ENCODE measurements at regions not wholly inside any gene's neighbourhood (a gene's known extent, or its start where the extent isn't known, plus 50 kb on each side); places are given as distances from the start of the nearest gene placed in this dataset.
"Not testable (repeated sequence)": the region's sequence is repeated elsewhere in the genome, so short reads cannot be mapped to it uniquely, and the experiment has no call there.

GRCh38 chr4:134510544-134510943 is 309.0 kb upstream of the PABPC4L start:
- DNase-seq (ENCODE audit: extremely low spot score): no peak
- POLR2A ChIA-PET: no interaction called here
- TF ChIP-seq, protein P1, sequence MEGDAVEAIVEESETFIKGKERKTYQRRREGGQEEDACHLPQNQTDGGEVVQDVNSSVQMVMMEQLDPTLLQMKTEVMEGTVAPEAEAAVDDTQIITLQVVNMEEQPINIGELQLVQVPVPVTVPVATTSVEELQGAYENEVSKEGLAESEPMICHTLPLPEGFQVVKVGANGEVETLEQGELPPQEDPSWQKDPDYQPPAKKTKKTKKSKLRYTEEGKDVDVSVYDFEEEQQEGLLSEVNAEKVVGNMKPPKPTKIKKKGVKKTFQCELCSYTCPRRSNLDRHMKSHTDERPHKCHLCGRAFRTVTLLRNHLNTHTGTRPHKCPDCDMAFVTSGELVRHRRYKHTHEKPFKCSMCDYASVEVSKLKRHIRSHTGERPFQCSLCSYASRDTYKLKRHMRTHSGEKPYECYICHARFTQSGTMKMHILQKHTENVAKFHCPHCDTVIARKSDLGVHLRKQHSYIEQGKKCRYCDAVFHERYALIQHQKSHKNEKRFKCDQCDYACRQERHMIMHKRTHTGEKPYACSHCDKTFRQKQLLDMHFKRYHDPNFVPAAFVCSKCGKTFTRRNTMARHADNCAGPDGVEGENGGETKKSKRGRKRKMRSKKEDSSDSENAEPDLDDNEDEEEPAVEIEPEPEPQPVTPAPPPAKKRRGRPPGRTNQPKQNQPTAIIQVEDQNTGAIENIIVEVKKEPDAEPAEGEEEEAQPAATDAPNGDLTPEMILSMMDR (IDR thresholded peaks at IDR 0.05; ENCODE audit: control extremely low read depth, extremely low read depth, low read depth, missing control alignments): no peak
- CTCF ChIA-PET: no interaction called here

DNA sequence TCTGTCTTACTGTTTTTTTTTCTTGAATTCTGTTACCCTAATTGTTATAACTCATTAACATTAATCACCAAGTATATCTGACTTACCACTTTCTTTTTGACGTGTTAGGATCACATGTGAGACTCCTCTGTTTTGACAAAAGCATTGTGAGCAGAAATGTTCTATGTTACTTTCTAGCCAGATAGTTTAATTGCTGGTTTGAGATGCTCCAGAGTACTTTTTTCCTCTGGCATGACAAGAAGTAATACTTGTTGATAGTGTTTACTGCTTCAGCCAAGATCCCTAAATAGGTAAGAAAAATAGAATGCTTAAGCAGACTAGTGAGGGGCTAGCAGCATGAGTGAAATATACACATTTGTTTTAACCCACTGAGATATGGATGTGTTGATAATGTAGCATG is 303.9 kb upstream of the PABPC4L start:
- TF ChIP-seq, protein P1 (IDR thresholded peaks at IDR 0.05; ENCODE audit: control extremely low read depth, extremely low read depth, low read depth, missing control alignments): no peak

DNA sequence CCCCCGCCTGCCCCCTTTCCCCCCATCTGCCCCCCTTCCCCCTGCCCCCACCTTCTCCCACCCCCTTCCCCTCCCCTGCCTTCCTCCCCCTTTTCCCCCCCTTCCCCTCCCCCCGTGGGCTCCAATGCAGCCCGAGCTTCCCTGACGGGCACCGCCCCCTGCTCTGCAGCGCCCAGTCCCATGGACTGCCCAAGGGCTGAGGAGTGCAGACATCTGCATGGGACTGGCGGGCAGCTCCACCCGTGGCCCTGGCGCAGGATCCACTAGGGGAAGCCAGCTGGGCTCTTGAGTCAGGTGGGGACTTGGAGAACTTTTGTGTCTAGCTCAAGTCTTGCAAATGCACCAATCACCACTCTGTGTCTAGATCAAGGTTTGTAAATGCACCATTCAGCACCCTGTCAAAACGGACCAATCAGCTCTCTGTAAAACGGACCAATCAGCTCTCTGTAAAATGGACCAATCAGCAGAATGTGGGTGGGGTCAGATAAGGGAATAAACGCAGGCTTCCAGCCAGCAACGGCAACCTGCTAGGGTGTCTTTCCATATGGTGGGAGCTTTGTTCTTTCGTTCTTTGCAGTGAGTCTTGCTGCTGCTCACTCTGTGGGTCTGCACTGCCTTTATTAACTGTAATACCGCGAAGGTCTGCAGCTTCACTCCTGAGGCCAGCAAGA is 300.5 kb upstream of the PABPC4L start:
- no peak for DNase-seq (ENCODE audit: extremely low spot score)
- ChIA-PET CTCF (no interaction called here), POLR2A (no interaction called here)
- TF ChIP-seq, protein P1 (IDR thresholded peaks at IDR 0.05; ENCODE audit: control extremely low read depth, extremely low read depth, low read depth, missing control alignments): no peak

More for the DNA sequence above, 303.9 kb upstream of the PABPC4L start:
- CTCF ChIA-PET: interaction anchor here (1.4 kb wide), 1 partner anchor 10 kb away, joined by 3 read pairs; no protein-coding TSS in a partner anchor
- POLR2A ChIA-PET: no interaction called here
- no peak for DNase-seq (ENCODE audit: extremely low spot score)

- CTCF ChIA-PET: interaction anchor here (1.2 to 1.4 kb wide), 2 partner anchors 34 to 38 kb away, joined by 3 to 4 read pairs; no protein-coding TSS in a partner anchor
- DNase-seq (ENCODE audit: extremely low spot score); POLR2A ChIA-PET: not testable (repeated sequence)
Measured at GRCh38 chr4:134501488-134501887, 299.9 kb upstream of the PABPC4L start.

DNA sequence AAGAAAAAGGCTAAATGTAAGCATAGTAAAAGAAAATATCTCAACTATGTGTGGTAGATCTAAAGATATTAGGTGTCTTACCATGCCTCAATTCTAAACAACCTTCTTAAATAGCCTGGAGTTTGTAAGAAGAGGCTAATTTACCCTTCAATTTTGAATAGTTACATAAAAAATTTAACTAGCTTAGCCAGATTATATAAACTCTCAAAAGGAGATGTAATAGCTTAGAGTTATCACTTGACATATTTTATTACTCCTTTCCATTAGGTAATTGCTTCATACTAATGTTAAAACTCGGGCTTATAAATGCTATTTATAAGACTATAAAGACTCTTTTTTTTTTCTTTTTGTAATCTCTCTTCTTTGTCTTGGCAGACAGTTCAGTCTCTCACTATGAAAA is 297.5 kb upstream of the PABPC4L start:
- DNase-seq (ENCODE audit: extremely low spot score): no peak
- ChIA-PET CTCF (interaction anchor here (1.0 to 1.7 kb wide), 2 partner anchors 8 to 10 kb away, joined by 4 read pairs; no protein-coding TSS in a partner anchor), POLR2A (no interaction called here)
- TF ChIP-seq, protein P1 (IDR thresholded peaks at IDR 0.05; ENCODE audit: control extremely low read depth, extremely low read depth, low read depth, missing control alignments): no peak

- ChIA-PET POLR2A (no interaction called here), CTCF (no interaction called here)
- DNase-seq (ENCODE audit: extremely low spot score): no peak
- TF ChIP-seq, protein P1 (IDR thresholded peaks at IDR 0.05; ENCODE audit: control extremely low read depth, extremely low read depth, low read depth, missing control alignments): no peak
Measured at GRCh38 chr4:134490863-134491262, 289.3 kb upstream of the PABPC4L start.

DNA sequence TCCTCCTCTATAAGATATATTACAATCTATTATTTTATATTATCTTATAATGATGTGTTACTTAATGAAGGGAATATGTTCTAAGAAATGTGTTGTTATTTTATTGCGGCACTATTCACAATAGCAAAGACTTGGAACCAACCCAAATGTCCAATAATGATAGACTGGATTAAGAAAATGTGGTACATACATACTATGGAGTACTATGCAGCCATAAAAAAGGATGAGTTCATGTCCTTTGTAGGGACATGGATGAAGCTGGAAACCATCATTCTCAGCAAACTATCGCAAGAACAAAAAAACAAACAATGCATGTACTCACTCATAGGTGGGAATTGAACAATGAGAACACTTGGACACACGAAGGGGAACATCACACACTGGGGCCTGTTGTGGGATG is 281.9 kb upstream of the PABPC4L start:
- POLR2A ChIA-PET; DNase-seq (ENCODE audit: extremely low spot score); CTCF ChIA-PET: not testable (repeated sequence)

DNA sequence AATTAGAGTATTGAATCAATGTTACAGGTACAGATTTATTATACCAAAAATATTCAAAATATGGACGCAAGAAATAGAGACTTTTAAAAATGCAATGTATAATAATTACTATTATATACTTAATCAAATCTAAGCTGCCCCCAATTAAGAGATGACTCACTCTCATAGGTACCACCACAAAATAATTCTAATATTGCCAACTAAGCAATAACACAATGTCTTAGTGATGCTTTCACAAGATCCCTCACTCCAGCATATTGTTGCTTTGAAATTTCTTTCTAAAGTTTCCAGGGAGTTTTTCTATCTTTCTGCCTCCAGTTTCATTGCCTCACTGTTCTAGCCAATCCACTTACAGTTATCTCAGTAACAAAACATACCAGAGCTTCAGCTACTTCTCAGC is 270.0 kb upstream of the PABPC4L start:
- DNase-seq (ENCODE audit: extremely low spot score): no peak
- ChIA-PET CTCF (no interaction called here), POLR2A (no interaction called here)
- TF ChIP-seq, protein P1 (IDR thresholded peaks at IDR 0.05; ENCODE audit: control extremely low read depth, extremely low read depth, low read depth, missing control alignments): no peak
